MM.1S (cell line): ENCODE measurements at regions not wholly inside any gene's neighbourhood (a gene's known extent, or its start where the extent isn't known, plus 50 kb on each side); places are given as distances from the start of the nearest gene placed in this dataset.

Experiments used
- DNase-seq: peaks from one replicate; pipeline ENCODE4 v3.0.0-alpha.2; 2015
- H2AFZ ChIP-seq: fragments of 300-600 bp; sonication (generic); 2 replicates; pipeline ENCODE4 v1.6.0; 2016; ENCODE audit warnings: antibody characterized with exemption, low read length
- H3F3A ChIP-seq: fragments of 300-600 bp; sonication (generic); 2 replicates; pipeline ENCODE4 v1.6.1; 2016; ENCODE audit warnings: mild to moderate bottlenecking, antibody characterized with exemption, low read length, moderate library complexity, mixed read lengths; ENCODE audit not compliant: insufficient read depth
- H3K27ac ChIP-seq: fragments of 300-600 bp; sonication (generic); 2 replicates; pipeline ENCODE4 v1.5.1; 2016; ENCODE audit warnings: mild to moderate bottlenecking, low read length
- H3K27me3 ChIP-seq: fragments of 300-600 bp; sonication (generic); replicated peaks from 2 replicates; pipeline ENCODE4 v1.6.0; 2016; ENCODE audit warnings: low read length; ENCODE audit not compliant: insufficient read depth
- H3K36me3 ChIP-seq: fragments of 300-600 bp; sonication (generic); replicated peaks from 2 replicates; pipeline ENCODE4 v1.6.1; 2016; ENCODE audit warnings: mild to moderate bottlenecking, low read length, mixed read lengths; ENCODE audit not compliant: insufficient read depth
- H3K4me1 ChIP-seq: fragments of 300-600 bp; sonication (generic); 2 replicates; pipeline ENCODE4 v1.6.1; 2016; ENCODE audit warnings: low read length, mixed read lengths
- H3K4me2 ChIP-seq: fragments of 300-600 bp; sonication (generic); 2 replicates; pipeline ENCODE4 v1.6.0; 2016; ENCODE audit warnings: low read depth, low read length
- H3K4me3 ChIP-seq: fragments of 300-600 bp; sonication (generic); 2 replicates; pipeline ENCODE4 v1.5.1; 2016; ENCODE audit warnings: low read length, mixed read lengths
- H3K79me2 ChIP-seq: fragments of 300-600 bp; sonication (generic); 2 replicates; pipeline ENCODE4 v1.6.1; 2016; ENCODE audit warnings: mixed run types, low read length, mixed read lengths
- H3K9ac ChIP-seq: fragments of 300-600 bp; sonication (generic); 2 replicates; pipeline ENCODE4 v1.6.1; 2016; ENCODE audit warnings: low read length, mixed read lengths
- H3K9me2 ChIP-seq: fragments of 300-600 bp; sonication (generic); replicated peaks from 2 replicates; pipeline ENCODE4 v1.6.1; 2016; ENCODE audit warnings: mild to moderate bottlenecking, low read length, mixed read lengths; ENCODE audit not compliant: insufficient read depth
- H3K9me3 ChIP-seq: fragments of 300-600 bp; sonication (generic); replicated peaks from 2 replicates; pipeline ENCODE4 v1.6.1; 2016; ENCODE audit warnings: mild to moderate bottlenecking, low read length, mixed read lengths; ENCODE audit not compliant: insufficient read depth
- H4K20me1 ChIP-seq: fragments of 300-600 bp; sonication (generic); 2 replicates; pipeline ENCODE4 v1.6.1; 2016; ENCODE audit warnings: mild to moderate bottlenecking, low read length, moderate library complexity, mixed read lengths; ENCODE audit not compliant: insufficient read depth
- CTCF ChIP-seq: fragments of 300-600 bp; sonication (generic); IDR thresholded peaks from 2 replicates; pipeline ENCODE4 v1.5.1; 2016; ENCODE audit warnings: antibody characterized with exemption, low read length, mixed read lengths
- EZH2 ChIP-seq: fragments of 300-600 bp; sonication (generic); optimal IDR thresholded peaks from 2 replicates; pipeline ENCODE3; 2017; ENCODE audit warnings: low read depth, mild to moderate bottlenecking, antibody characterized with exemption, low read length, mixed read lengths
- EZH2phosphoT487 ChIP-seq: fragments of 300-600 bp; sonication (generic); IDR thresholded peaks from 2 replicates; pipeline ENCODE4 v1.6.1; 2018; ENCODE audit warnings: antibody characterized with exemption, low read length

GRCh38 chrX:27350476-27350875, 112.7 kb downstream of the PPP4R3C start:
- Histone ChIP-seq H2AFZ (no peak overlapping the region), H3K9ac (no peak overlapping the region), H3K9me3 (no peaks in the 10 kb centered on the region), H3F3A (no peaks in the 10 kb centered on the region), H3K36me3 (no peaks in the 10 kb centered on the region), H3K9me2 (no peaks in the 10 kb centered on the region), H3K27ac (no peak overlapping the region), H3K27me3 (no peaks in the 10 kb centered on the region), H3K4me1 (no peaks in the 10 kb centered on the region), H3K4me3 (no peak overlapping the region), H3K79me2 (no peaks in the 10 kb centered on the region), H4K20me1 (no peaks in the 10 kb centered on the region), H3K4me2 (no peak overlapping the region)
- TF ChIP-seq EZH2phosphoT487 = no peak
- no peak for TF ChIP-seq CTCF
- no peak for DNase-seq

GRCh38 chrX:27336466-27337091, 126.6 kb downstream of the PPP4R3C start:
- no peaks in the 10 kb centered on the region for H3K9me2 ChIP-seq
- TF ChIP-seq EZH2 = no peak
- peak; percentile 77 for TF ChIP-seq CTCF
- TF ChIP-seq EZH2phosphoT487 = no peak
- no peak overlapping the region for H3K4me3 ChIP-seq
- H3K4me2 ChIP-seq = peak overlapping the region; percentile 47
- H3K27me3 ChIP-seq = no peaks in the 10 kb centered on the region
- DNase-seq = peak; percentile 50
- no peak overlapping the region for H3K27ac ChIP-seq
- no peaks in the 10 kb centered on the region for H3F3A ChIP-seq
- H2AFZ ChIP-seq = peak overlapping the region; percentile 63; the same call in 1 of the 2 replicates
- no peak overlapping the region for H3K9ac ChIP-seq
- H3K9me3 ChIP-seq = no peaks in the 10 kb centered on the region
- H3K4me1 ChIP-seq = no peaks in the 10 kb centered on the region
- no peaks in the 10 kb centered on the region for H3K79me2 ChIP-seq
- H4K20me1 ChIP-seq = no peaks in the 10 kb centered on the region
- H3K36me3 ChIP-seq = no peaks in the 10 kb centered on the region

GRCh38 chrX:27321632-27322031, 141.5 kb downstream of the PPP4R3C start:
- Histone ChIP-seq H4K20me1 (no peaks in the 10 kb centered on the region), H3F3A (no peaks in the 10 kb centered on the region), H3K4me3 (no peak overlapping the region), H3K27ac (no peak overlapping the region), H3K9ac (no peak overlapping the region), H3K79me2 (no peaks in the 10 kb centered on the region), H3K9me2 (no peaks in the 10 kb centered on the region), H3K4me1 (no peaks in the 10 kb centered on the region), H3K27me3 (no peaks in the 10 kb centered on the region), H3K9me3 (no peaks in the 10 kb centered on the region), H3K4me2 (no peak overlapping the region), H2AFZ (no peak overlapping the region), H3K36me3 (no peaks in the 10 kb centered on the region)
- TF ChIP-seq CTCF = no peak
- no peak for TF ChIP-seq EZH2phosphoT487
- no peak for TF ChIP-seq EZH2
- no peak for DNase-seq
